ENCODE measurements at regions not wholly inside any gene's neighbourhood (a gene's known extent, or its start where the extent isn't known, plus 50 kb on each side); places are given as distances from the start of the nearest gene placed in this dataset.

DNA sequence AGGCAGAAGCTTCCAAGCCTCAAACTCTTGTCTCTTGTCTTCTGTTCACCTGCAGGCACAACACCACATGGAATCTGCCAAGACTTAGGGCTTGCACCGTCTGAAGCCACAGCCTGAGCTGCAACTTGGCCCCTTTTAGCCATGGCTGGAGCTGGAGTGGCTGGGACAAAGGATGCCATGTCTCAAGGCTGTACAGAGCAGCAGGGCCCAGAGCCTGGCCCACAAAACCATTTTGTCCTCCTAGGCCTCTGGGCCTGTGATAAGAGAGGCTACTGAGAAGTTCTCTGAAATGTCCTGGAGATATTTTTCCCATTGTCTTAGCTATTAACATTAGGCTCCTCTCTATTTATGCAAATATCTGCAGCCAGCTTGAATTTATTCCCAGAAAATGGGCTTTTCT lies 330.8 kb downstream of the DTWD2 start:
- no peaks in the 10 kb centered on the region for H3K27me3 ChIP-seq (ENCODE audit: insufficient read depth, low read length)
- H3K4me1 ChIP-seq (ENCODE audit: insufficient read depth, low read length) = no peaks in the 10 kb centered on the region
- no peak overlapping the region for H3K4ac ChIP-seq (ENCODE audit: low read depth, low read length)
- no peak overlapping the region for H3K56ac ChIP-seq (ENCODE audit: insufficient read length, low read depth, low read length)
- no peak overlapping the region for H3K18ac ChIP-seq (ENCODE audit: insufficient read length, low read depth, low read length)
- no peak overlapping the region for H3K4me2 ChIP-seq (ENCODE audit: insufficient read depth, insufficient read length, low read length)
- no peak overlapping the region for H4K91ac ChIP-seq (ENCODE audit: insufficient read length, low read depth, low read length)
- no peak for DNase-seq
- Mint-ChIP-seq H3K9me3 (peaks cover 47 to 60% of the 10 kb centered on the region in 2 experiments), H3K4me3 (no peak overlapping the region), H3K27me3 (ENCODE audit: low read depth) (no peaks in the 10 kb centered on the region), H3K27ac (no peak overlapping the region), H3K36me3 (ENCODE audit: insufficient read depth in 1 of 3, low read depth in 3 of 3) (peaks cover 24 to 36% (median 25%) of the 10 kb centered on the region in 3 experiments), H3K4me1 (no peaks in the 10 kb centered on the region)
- no peaks in the 10 kb centered on the region for H3K79me2 ChIP-seq (ENCODE audit: insufficient read depth, low read length)
- H2BK12ac ChIP-seq (ENCODE audit: insufficient read length, low read depth, low read length) = no peak overlapping the region
- no peaks in the 10 kb centered on the region for H3K79me1 ChIP-seq (ENCODE audit: insufficient read depth, low read depth, low read length, poor library complexity, severe bottlenecking)
- H2BK15ac ChIP-seq (ENCODE audit: low read depth, low read length) = no peak overlapping the region
- H3K9ac ChIP-seq (ENCODE audit: extremely low read depth, insufficient read length, low read length) = no peak overlapping the region
- H3K27ac ChIP-seq (ENCODE audit: insufficient read length, low read depth, low read length) = no peak overlapping the region
- no peak overlapping the region for H2BK120ac ChIP-seq (ENCODE audit: low read depth, low read length, poor library complexity, severe bottlenecking)
- TF ChIP-seq, protein P1, sequence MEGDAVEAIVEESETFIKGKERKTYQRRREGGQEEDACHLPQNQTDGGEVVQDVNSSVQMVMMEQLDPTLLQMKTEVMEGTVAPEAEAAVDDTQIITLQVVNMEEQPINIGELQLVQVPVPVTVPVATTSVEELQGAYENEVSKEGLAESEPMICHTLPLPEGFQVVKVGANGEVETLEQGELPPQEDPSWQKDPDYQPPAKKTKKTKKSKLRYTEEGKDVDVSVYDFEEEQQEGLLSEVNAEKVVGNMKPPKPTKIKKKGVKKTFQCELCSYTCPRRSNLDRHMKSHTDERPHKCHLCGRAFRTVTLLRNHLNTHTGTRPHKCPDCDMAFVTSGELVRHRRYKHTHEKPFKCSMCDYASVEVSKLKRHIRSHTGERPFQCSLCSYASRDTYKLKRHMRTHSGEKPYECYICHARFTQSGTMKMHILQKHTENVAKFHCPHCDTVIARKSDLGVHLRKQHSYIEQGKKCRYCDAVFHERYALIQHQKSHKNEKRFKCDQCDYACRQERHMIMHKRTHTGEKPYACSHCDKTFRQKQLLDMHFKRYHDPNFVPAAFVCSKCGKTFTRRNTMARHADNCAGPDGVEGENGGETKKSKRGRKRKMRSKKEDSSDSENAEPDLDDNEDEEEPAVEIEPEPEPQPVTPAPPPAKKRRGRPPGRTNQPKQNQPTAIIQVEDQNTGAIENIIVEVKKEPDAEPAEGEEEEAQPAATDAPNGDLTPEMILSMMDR (conservative IDR thresholded peaks at IDR 0.05) = no peak
- H4K5ac ChIP-seq (ENCODE audit: insufficient read length, low read depth, low read length) = no peak overlapping the region
- peaks cover 27% of the 10 kb centered on the region for H3K9me3 ChIP-seq (ENCODE audit: control insufficient read depth, low read depth, low read length)
- H2BK20ac ChIP-seq (ENCODE audit: low read depth, low read length, poor library complexity, severe bottlenecking) = no peak overlapping the region
- no peak overlapping the region for H3T11ph ChIP-seq (ENCODE audit: low read length)
- no peak overlapping the region for H2BK5ac ChIP-seq (ENCODE audit: insufficient read length, low read length)
- no peak overlapping the region for H2AK5ac ChIP-seq (ENCODE audit: insufficient read length, low read length)
- WGBS (ENCODE audit: extremely low coverage, insufficient read length, low lambda C conversion rate) = no CpG with 5 or more reads among the region's 1 CpG
- H4K8ac ChIP-seq (replicated peaks; ENCODE audit: insufficient read length, low read depth, low read length) = no peak overlapping the region
- H2AFZ ChIP-seq (ENCODE audit: low read length) = no peak overlapping the region
- no peak overlapping the region for H3K23ac ChIP-seq (ENCODE audit: insufficient read length, low read depth, low read length)
- H3K23me2 ChIP-seq (ENCODE audit: insufficient read length, low read depth, low read length, poor library complexity, severe bottlenecking) = no peaks in the 10 kb centered on the region
- H3K14ac ChIP-seq (ENCODE audit: insufficient read depth, low read length) = no peak overlapping the region
- H4K20me1 ChIP-seq (ENCODE audit: control insufficient read depth, insufficient read depth, insufficient read length) = no peaks in the 10 kb centered on the region
